HG03039 (cell line): ENCODE measurements at regions not wholly inside any gene's neighbourhood (a gene's known extent, or its start where the extent isn't known, plus 50 kb on each side); places are given as distances from the start of the nearest gene placed in this dataset.
"Not testable (repeated sequence)": the region's sequence is repeated elsewhere in the genome, so short reads cannot be mapped to it uniquely, and the experiment has no call there.

Source experiments
- ATAC-seq: cut with Tn5 transposase; IDR thresholded peaks from one replicate; pipeline ENCODE4 v1.9.1; 2021; ENCODE audit warnings: mild to moderate bottlenecking, moderate library complexity; ENCODE audit not compliant: unreplicated experiment

GRCh38 chr18:62629031-62629430, 86.3 kb upstream of the PHLPP1 start:
- no peak for ATAC-seq

GRCh38 chr18:62631173-62631572, 84.2 kb upstream of the PHLPP1 start:
- ATAC-seq: no peak

- no peak for ATAC-seq
Observed at GRCh38 chr18:62632788-62633455, 82.4 kb upstream of the PHLPP1 start.

GRCh38 chr18:62634458-62634857, 80.9 kb upstream of the PHLPP1 start:
- ATAC-seq: no peak

- ATAC-seq: no peak
Observed at GRCh38 chr18:62634979-62635630, 80.2 kb upstream of the PHLPP1 start.

- no peak for ATAC-seq
Observed at GRCh38 chr18:62637403-62637802, 77.9 kb upstream of the PHLPP1 start.

GRCh38 chr18:62637807-62638687, 77.3 kb upstream of the PHLPP1 start:
- peak; percentile 51 for ATAC-seq

GRCh38 chr18:62643181-62643580, 72.2 kb upstream of the PHLPP1 start:
- ATAC-seq: no peak

- no peak for ATAC-seq
Observed at GRCh38 chr18:62644773-62645172, 70.6 kb upstream of the PHLPP1 start.

- ATAC-seq: no peak
Observed at GRCh38 chr18:62647179-62647578, 68.2 kb upstream of the PHLPP1 start.

- ATAC-seq: no peak
Observed at GRCh38 chr18:62648045-62648678, 67.2 kb upstream of the PHLPP1 start.

GRCh38 chr18:62651276-62652056, 63.9 kb upstream of the PHLPP1 start:
- no peak for ATAC-seq

GRCh38 chr18:62652057-62652629, 63.2 kb upstream of the PHLPP1 start:
- ATAC-seq: not testable (repeated sequence)

GRCh38 chr18:62655520-62656219, 59.7 kb upstream of the PHLPP1 start:
- no peak for ATAC-seq

- no peak for ATAC-seq
Observed at GRCh38 chr18:62658028-62658427, 57.3 kb upstream of the PHLPP1 start.

- ATAC-seq: no peak
Observed at GRCh38 chr18:62659698-62660097, 55.6 kb upstream of the PHLPP1 start.

GRCh38 chr18:62660691-62661090, 54.6 kb upstream of the PHLPP1 start:
- ATAC-seq: no peak

- ATAC-seq: peak; percentile 85
Observed at GRCh38 chr18:62663731-62664336, 51.5 kb upstream of the PHLPP1 start.

GRCh38 chr18:62664414-62664813, 50.9 kb upstream of the PHLPP1 start:
- ATAC-seq: no peak
